GM23338 (cell line): ENCODE measurements at regions not wholly inside any gene's neighbourhood (a gene's known extent, or its start where the extent isn't known, plus 50 kb on each side); places are given as distances from the start of the nearest gene placed in this dataset.

ENCODE experiments used
- ATAC-seq: fragments of 200-7000 bp; cut with Tn5 transposase; 3 replicates; pipeline ENCODE4 v1.9.1; 2020
- DNase-seq: peaks from one replicate; pipeline ENCODE4 v3.0.0-alpha.2; 2015; ENCODE audit warnings: low spot score
- H2AFZ ChIP-seq: fragments of 200-600 bp; sonication (generic); 2 replicates; pipeline ENCODE4 v1.8.0; 2016; ENCODE audit warnings: antibody characterized with exemption, mild to moderate bottlenecking, moderate library complexity
- H3F3A ChIP-seq: fragments of 200-600 bp; sonication (generic); replicated peaks from 2 replicates; pipeline ENCODE4 v1.8.0; 2017; ENCODE audit warnings: antibody characterized with exemption, mixed run types, low read depth
- H3K27ac ChIP-seq: fragments of 200-600 bp; sonication (generic); 2 replicates; pipeline ENCODE4 v1.6.1; 2016; ENCODE audit warnings: low read depth
- H3K27me3 ChIP-seq: fragments of 200-600 bp; sonication (generic); 2 replicates; pipeline ENCODE4 v1.8.0; 2016; ENCODE audit warnings: mild to moderate bottlenecking, mixed run types, moderate library complexity; ENCODE audit not compliant: insufficient read depth
- H3K36me3 ChIP-seq: fragments of 200-600 bp; sonication (generic); 2 replicates; pipeline ENCODE4 v1.8.0; 2016; ENCODE audit warnings: mild to moderate bottlenecking; ENCODE audit not compliant: insufficient read depth
- H3K4me1 ChIP-seq: fragments of 200-600 bp; sonication (generic); 2 replicates; pipeline ENCODE4 v1.8.0; 2016; ENCODE audit warnings: mild to moderate bottlenecking, moderate library complexity; ENCODE audit not compliant: insufficient read depth
- H3K4me2 ChIP-seq: fragments of 200-600 bp; sonication (generic); 2 replicates; pipeline ENCODE4 v1.7.1; 2017; ENCODE audit warnings: mixed run types
- H3K4me3 ChIP-seq: fragments of 200-600 bp; sonication (generic); 2 replicates; pipeline ENCODE4 v1.6.1; 2016; ENCODE audit warnings: mixed run types
- H3K79me2 ChIP-seq: fragments of 200-600 bp; sonication (generic); replicated peaks from 2 replicates; pipeline ENCODE4 v1.8.0; 2017; ENCODE audit warnings: mild to moderate bottlenecking; ENCODE audit not compliant: insufficient read depth
- H3K9me2 ChIP-seq: fragments of 200-600 bp; sonication (generic); 2 replicates; pipeline ENCODE4 v1.8.0; 2017; ENCODE audit not compliant: insufficient read depth
- H4K20me1 ChIP-seq: fragments of 200-600 bp; sonication (generic); replicated peaks from 2 replicates; pipeline ENCODE4 v1.8.0; 2017; ENCODE audit warnings: mild to moderate bottlenecking; ENCODE audit not compliant: insufficient read depth
- H3K27ac Mint-ChIP-seq: 2 replicates; pipeline ENCODE4 v1.8.0; 2020; ENCODE audit warnings: inconsistent platforms, mild to moderate bottlenecking, moderate library complexity, mixed read lengths
- H3K27me3 Mint-ChIP-seq: 3 replicates; pipeline ENCODE4 v1.8.0; 2022; ENCODE audit warnings: low read depth, mild to moderate bottlenecking, moderate library complexity, mixed read lengths, inconsistent platforms; ENCODE audit not compliant: insufficient read depth, poor library complexity
- H3K36me3 Mint-ChIP-seq: 3 replicates; pipeline ENCODE4 v1.8.0; 2021; ENCODE audit warnings: low read depth, mild to moderate bottlenecking, inconsistent platforms, moderate library complexity, mixed read lengths
- H3K4me1 Mint-ChIP-seq: 3 replicates; pipeline ENCODE4 v1.8.0; 2020; ENCODE audit warnings: mild to moderate bottlenecking, inconsistent platforms, mixed read lengths
- H3K4me3 Mint-ChIP-seq: 3 replicates; pipeline ENCODE4 v1.8.0; 2021; ENCODE audit warnings: moderate library complexity, mild to moderate bottlenecking, inconsistent platforms, mixed read lengths
- H3K9me3 Mint-ChIP-seq: 3 replicates; pipeline ENCODE4 v1.8.0; 2020; ENCODE audit warnings: moderate library complexity, mild to moderate bottlenecking, inconsistent platforms, mixed read lengths
- EZH2 ChIP-seq: fragments of 200-600 bp; sonication (generic); IDR thresholded peaks from one replicate; pipeline ENCODE4 v1.8.0; 2017; ENCODE audit warnings: antibody characterized with exemption, mild to moderate bottlenecking, low read depth; ENCODE audit not compliant: unreplicated experiment
- EZH2phosphoT487 ChIP-seq: fragments of 200-600 bp; sonication (generic); IDR thresholded peaks from one replicate; pipeline ENCODE4 v1.8.1; 2018; ENCODE audit warnings: antibody characterized with exemption; ENCODE audit not compliant: unreplicated experiment
- JUNB ChIP-seq: IDR thresholded peaks from one replicate; pipeline ENCODE4 v1.6.1; 2016; ENCODE audit warnings: antibody characterized with exemption; ENCODE audit not compliant: unreplicated experiment
- NANOG ChIP-seq: IDR thresholded peaks from 2 replicates; pipeline ENCODE4 v1.6.1; 2016; ENCODE audit warnings: antibody characterized with exemption, borderline replicate concordance
- STAT1 ChIP-seq: IDR thresholded peaks from one replicate; pipeline ENCODE4 v1.6.1; 2016; ENCODE audit warnings: antibody characterized with exemption; ENCODE audit not compliant: unreplicated experiment
- TF ChIP-seq, protein P1 (sequence below), 2 experiments: fragments of 200-600 bp in 1 of 2; sonication (generic) in 1 of 2; conservative IDR thresholded peaks; 2 replicates each; pipeline versions ENCODE4 v1.5.1 to v1.6.1; 2016 to 2017; ENCODE audit warnings: antibody characterized with exemption in 2 of 2, low read depth in 2 of 2, mild to moderate bottlenecking in 2 of 2, moderate library complexity in 1 of 2
- TF ChIP-seq, protein P2 (sequence below): IDR thresholded peaks from one replicate; pipeline ENCODE4 v1.6.1; 2018; ENCODE audit warnings: antibody characterized with exemption; ENCODE audit not compliant: unreplicated experiment
- TF ChIP-seq, protein P3 (sequence below): fragments of 250-450 bp; sonication (Bioruptor Pico); IDR thresholded peaks from 2 replicates; pipeline ENCODE4 v1.5.0; 2020; ENCODE audit warnings: mild to moderate bottlenecking, moderate library complexity

DNA sequence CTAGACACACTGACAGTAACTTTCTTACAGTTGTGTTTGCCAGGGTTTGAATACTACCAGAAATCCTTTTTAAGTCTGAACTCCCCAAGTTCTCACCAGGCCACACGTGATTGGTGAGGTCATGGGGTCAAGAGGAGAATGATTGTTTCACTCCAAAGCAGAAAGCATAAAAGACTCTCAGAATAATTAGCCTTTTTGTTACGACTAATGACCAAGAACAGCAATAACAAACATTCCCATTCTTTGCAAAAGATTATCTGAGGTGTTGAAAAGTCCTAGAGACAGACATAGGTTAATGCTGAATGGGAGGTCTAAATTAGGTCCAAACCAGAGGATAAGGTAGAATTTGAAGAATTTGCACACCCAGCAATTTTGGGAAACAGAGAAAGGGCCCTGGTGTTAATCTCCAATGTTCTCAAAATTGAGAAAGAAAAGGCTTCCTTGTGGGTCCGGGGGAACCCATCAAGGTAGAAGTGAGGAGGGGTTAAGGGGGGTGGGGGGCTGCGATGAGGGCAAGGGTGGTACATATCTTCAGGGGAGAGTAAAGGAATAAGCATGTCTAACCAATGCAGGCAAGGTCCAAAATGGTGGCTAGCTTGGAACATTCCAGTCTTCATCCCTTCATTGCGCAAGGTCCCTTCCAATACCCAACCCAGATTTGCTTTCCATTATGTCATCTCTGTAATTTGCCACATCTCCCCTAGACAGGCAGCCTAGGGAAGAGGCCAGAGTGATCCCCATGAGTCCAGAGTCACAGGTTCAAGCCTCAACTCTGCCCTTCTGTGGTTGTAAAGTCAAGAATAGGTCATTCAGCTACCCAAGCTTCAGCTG lies 74.6 kb upstream of the NFIA start:
- no peaks in the 10 kb centered on the region; the same call in 1 of the 3 replicates for H3K9me3 Mint-ChIP-seq
- DNase-seq, result no peak

More for the DNA sequence above, 74.6 kb upstream of the NFIA start:
- H3K4me1 Mint-ChIP-seq, result peaks cover 49% of the 10 kb centered on the region
- Histone ChIP-seq H3K79me2 (no peaks in the 10 kb centered on the region), H3K4me2 (peak overlapping the region; percentile 52; the same call in 1 of the 2 replicates), H3K4me1 (peaks cover 52% of the 10 kb centered on the region), H3K27ac (no peak overlapping the region), H3F3A (peaks cover 12% of the 10 kb centered on the region; the same call in 1 of the 2 replicates), H2AFZ (peak overlapping the region; percentile 45), H4K20me1 (no peaks in the 10 kb centered on the region), H3K9me2 (peaks cover 16% of the 10 kb centered on the region; the same call in 1 of the 2 replicates), H3K27me3 (no peaks in the 10 kb centered on the region), H3K4me3 (no peak overlapping the region), H3K36me3 (no peaks in the 10 kb centered on the region)
- H3K36me3 Mint-ChIP-seq, result no peaks in the 10 kb centered on the region
- ATAC-seq, result no peak
- no peak overlapping the region for H3K4me3 Mint-ChIP-seq
- peaks cover 6% of the 10 kb centered on the region for H3K27me3 Mint-ChIP-seq
- H3K27ac Mint-ChIP-seq, result peak overlapping the region; percentile 51; the same call in 1 of the 2 replicates
- TF ChIP-seq, protein P1, sequence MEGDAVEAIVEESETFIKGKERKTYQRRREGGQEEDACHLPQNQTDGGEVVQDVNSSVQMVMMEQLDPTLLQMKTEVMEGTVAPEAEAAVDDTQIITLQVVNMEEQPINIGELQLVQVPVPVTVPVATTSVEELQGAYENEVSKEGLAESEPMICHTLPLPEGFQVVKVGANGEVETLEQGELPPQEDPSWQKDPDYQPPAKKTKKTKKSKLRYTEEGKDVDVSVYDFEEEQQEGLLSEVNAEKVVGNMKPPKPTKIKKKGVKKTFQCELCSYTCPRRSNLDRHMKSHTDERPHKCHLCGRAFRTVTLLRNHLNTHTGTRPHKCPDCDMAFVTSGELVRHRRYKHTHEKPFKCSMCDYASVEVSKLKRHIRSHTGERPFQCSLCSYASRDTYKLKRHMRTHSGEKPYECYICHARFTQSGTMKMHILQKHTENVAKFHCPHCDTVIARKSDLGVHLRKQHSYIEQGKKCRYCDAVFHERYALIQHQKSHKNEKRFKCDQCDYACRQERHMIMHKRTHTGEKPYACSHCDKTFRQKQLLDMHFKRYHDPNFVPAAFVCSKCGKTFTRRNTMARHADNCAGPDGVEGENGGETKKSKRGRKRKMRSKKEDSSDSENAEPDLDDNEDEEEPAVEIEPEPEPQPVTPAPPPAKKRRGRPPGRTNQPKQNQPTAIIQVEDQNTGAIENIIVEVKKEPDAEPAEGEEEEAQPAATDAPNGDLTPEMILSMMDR (conservative IDR thresholded peaks at IDR 0.05; ENCODE audit: low read depth in 2 of 2), result no peak
- TF ChIP-seq JUNB (no peak), STAT1 (no peak), NANOG (no peak), EZH2 (no peak), EZH2phosphoT487 (no peak)
- TF ChIP-seq, protein P2, sequence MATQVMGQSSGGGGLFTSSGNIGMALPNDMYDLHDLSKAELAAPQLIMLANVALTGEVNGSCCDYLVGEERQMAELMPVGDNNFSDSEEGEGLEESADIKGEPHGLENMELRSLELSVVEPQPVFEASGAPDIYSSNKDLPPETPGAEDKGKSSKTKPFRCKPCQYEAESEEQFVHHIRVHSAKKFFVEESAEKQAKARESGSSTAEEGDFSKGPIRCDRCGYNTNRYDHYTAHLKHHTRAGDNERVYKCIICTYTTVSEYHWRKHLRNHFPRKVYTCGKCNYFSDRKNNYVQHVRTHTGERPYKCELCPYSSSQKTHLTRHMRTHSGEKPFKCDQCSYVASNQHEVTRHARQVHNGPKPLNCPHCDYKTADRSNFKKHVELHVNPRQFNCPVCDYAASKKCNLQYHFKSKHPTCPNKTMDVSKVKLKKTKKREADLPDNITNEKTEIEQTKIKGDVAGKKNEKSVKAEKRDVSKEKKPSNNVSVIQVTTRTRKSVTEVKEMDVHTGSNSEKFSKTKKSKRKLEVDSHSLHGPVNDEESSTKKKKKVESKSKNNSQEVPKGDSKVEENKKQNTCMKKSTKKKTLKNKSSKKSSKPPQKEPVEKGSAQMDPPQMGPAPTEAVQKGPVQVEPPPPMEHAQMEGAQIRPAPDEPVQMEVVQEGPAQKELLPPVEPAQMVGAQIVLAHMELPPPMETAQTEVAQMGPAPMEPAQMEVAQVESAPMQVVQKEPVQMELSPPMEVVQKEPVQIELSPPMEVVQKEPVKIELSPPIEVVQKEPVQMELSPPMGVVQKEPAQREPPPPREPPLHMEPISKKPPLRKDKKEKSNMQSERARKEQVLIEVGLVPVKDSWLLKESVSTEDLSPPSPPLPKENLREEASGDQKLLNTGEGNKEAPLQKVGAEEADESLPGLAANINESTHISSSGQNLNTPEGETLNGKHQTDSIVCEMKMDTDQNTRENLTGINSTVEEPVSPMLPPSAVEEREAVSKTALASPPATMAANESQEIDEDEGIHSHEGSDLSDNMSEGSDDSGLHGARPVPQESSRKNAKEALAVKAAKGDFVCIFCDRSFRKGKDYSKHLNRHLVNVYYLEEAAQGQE, result no peak
- TF ChIP-seq, protein P3, sequence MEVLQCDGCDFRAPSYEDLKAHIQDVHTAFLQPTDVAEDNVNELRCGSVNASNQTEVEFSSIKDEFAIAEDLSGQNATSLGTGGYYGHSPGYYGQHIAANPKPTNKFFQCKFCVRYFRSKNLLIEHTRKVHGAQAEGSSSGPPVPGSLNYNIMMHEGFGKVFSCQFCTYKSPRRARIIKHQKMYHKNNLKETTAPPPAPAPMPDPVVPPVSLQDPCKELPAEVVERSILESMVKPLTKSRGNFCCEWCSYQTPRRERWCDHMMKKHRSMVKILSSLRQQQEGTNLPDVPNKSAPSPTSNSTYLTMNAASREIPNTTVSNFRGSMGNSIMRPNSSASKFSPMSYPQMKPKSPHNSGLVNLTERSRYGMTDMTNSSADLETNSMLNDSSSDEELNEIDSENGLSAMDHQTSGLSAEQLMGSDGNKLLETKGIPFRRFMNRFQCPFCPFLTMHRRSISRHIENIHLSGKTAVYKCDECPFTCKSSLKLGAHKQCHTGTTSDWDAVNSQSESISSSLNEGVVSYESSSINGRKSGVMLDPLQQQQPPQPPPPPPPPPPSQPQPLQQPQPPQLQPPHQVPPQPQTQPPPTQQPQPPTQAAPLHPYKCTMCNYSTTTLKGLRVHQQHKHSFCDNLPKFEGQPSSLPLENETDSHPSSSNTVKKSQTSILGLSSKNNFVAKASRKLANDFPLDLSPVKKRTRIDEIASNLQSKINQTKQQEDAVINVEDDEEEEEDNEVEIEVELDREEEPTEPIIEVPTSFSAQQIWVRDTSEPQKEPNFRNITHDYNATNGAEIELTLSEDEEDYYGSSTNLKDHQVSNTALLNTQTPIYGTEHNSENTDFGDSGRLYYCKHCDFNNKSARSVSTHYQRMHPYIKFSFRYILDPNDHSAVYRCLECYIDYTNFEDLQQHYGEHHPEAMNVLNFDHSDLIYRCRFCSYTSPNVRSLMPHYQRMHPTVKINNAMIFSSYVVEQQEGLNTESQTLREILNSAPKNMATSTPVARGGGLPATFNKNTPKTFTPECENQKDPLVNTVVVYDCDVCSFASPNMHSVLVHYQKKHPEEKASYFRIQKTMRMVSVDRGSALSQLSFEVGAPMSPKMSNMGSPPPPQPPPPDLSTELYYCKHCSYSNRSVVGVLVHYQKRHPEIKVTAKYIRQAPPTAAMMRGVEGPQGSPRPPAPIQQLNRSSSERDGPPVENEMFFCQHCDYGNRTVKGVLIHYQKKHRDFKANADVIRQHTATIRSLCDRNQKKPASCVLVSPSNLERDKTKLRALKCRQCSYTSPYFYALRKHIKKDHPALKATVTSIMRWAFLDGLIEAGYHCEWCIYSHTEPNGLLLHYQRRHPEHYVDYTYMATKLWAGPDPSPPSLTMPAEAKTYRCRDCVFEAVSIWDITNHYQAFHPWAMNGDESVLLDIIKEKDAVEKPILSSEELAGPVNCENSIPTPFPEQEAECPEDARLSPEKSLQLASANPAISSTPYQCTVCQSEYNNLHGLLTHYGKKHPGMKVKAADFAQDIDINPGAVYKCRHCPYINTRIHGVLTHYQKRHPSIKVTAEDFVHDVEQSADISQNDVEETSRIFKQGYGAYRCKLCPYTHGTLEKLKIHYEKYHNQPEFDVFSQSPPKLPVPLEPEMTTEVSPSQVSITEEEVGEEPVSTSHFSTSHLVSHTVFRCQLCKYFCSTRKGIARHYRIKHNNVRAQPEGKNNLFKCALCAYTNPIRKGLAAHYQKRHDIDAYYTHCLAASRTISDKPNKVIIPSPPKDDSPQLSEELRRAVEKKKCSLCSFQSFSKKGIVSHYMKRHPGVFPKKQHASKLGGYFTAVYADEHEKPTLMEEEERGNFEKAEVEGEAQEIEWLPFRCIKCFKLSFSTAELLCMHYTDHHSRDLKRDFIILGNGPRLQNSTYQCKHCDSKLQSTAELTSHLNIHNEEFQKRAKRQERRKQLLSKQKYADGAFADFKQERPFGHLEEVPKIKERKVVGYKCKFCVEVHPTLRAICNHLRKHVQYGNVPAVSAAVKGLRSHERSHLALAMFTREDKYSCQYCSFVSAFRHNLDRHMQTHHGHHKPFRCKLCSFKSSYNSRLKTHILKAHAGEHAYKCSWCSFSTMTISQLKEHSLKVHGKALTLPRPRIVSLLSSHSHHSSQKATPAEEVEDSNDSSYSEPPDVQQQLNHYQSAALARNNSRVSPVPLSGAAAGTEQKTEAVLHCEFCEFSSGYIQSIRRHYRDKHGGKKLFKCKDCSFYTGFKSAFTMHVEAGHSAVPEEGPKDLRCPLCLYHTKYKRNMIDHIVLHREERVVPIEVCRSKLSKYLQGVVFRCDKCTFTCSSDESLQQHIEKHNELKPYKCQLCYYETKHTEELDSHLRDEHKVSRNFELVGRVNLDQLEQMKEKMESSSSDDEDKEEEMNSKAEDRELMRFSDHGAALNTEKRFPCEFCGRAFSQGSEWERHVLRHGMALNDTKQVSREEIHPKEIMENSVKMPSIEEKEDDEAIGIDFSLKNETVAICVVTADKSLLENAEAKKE (CRISPR knock-in tag), result no peak
